ENCODE measurements at regions not wholly inside any gene's neighbourhood (a gene's known extent, or its start where the extent isn't known, plus 50 kb on each side); places are given as distances from the start of the nearest gene placed in this dataset.

DNA sequence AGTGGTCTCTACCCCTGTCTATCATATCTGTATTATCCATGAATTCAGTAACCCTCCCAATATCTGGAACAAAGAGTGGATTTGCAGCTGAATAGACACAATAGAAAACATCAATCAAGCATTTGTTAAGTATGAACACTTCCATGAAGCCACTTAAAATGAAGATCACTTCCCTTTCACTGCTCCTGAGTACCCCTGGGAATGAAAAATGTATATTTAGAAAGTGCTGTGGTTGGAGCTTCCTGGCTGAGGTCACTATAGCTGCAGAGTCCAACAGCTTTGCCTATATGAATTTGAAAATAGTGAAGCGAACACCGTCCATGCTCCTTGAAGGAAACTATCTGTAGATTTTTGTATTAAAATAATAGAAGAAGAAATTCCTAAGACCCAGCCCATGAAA is 227.0 kb downstream of the DTHD1 start:
- TF ChIP-seq, protein P1, sequence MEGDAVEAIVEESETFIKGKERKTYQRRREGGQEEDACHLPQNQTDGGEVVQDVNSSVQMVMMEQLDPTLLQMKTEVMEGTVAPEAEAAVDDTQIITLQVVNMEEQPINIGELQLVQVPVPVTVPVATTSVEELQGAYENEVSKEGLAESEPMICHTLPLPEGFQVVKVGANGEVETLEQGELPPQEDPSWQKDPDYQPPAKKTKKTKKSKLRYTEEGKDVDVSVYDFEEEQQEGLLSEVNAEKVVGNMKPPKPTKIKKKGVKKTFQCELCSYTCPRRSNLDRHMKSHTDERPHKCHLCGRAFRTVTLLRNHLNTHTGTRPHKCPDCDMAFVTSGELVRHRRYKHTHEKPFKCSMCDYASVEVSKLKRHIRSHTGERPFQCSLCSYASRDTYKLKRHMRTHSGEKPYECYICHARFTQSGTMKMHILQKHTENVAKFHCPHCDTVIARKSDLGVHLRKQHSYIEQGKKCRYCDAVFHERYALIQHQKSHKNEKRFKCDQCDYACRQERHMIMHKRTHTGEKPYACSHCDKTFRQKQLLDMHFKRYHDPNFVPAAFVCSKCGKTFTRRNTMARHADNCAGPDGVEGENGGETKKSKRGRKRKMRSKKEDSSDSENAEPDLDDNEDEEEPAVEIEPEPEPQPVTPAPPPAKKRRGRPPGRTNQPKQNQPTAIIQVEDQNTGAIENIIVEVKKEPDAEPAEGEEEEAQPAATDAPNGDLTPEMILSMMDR (IDR thresholded peaks at IDR 0.05) = no peak
- no peak for TF ChIP-seq POLR2A (IDR thresholded peaks at IDR 0.05)
